Loucy (cell line): ENCODE measurements at regions not wholly inside any gene's neighbourhood (a gene's known extent, or its start where the extent isn't known, plus 50 kb on each side); places are given as distances from the start of the nearest gene placed in this dataset.

Experiments used
- CTCF ChIP-seq: fragments of 200-600 bp; sonication (generic); conservative IDR thresholded peaks from 2 replicates; pipeline ENCODE4 v1.5.1; 2014; ENCODE audit warnings: mild to moderate bottlenecking, antibody characterized with exemption, low read length
- EZH2phosphoT487 ChIP-seq: fragments of 200-600 bp; IDR thresholded peaks from 2 replicates; pipeline ENCODE4 v1.6.1; 2018; ENCODE audit warnings: antibody characterized with exemption, mild to moderate bottlenecking, moderate library complexity, borderline replicate concordance

DNA sequence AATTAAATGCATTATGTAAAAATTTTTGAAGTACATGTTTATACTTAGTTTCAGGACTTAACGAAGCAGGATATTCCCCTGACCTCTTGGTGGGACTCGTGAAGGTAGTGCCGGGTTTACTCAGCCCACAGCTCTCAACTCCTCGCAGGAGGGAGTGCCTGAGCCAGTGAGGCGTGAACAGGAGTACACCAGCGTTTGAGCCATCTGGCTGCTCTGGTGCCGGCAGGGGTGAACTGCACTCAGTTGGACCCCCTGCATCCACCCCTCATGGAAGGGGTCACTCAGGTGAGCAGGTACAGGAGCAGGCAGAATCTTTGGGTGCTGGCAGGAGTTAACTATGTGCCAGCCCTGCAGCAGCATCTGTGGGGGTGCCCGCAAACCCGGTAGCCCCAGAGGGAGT lies 625.1 kb upstream of the PCDH15 start:
- TF ChIP-seq CTCF (no peak), EZH2phosphoT487 (no peak)
